ENCODE measurements at regions not wholly inside any gene's neighbourhood (a gene's known extent, or its start where the extent isn't known, plus 50 kb on each side); places are given as distances from the start of the nearest gene placed in this dataset.

DNA sequence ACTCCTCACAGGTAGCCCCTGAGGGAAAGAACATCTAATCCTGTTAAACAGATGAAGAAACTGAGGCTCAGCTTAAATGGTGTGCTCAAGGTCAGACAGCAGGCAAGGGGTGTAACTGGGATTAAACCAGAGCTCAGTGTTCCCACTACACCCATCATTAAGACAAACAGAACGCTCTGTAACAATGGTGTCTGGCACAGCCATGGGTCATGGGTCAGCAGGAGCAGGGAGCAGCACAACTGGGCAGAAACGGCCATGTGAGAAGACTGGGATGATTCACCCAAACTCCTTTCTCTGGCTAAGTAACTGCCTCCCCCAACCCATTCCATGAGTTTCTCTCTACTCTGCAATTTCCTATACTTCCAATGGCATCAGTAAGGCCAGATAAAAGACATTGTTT lies 85.5 kb upstream of the PDE1C start:
- no peaks in the 10 kb centered on the region for H3K27me3 ChIP-seq (ENCODE audit: control insufficient read depth in 2 of 2, insufficient read depth in 2 of 2, low read length in 2 of 2)
- H3K4me1 ChIP-seq (ENCODE audit: control insufficient read depth in 2 of 2, insufficient read depth in 2 of 2, low read length in 2 of 2): no peaks in the 10 kb centered on the region
- H3K9me3 ChIP-seq (ENCODE audit: control insufficient read depth in 2 of 2, low read length in 2 of 2): no peaks in the 10 kb centered on the region
- H3K4me3 ChIP-seq (ENCODE audit: low read length in 2 of 2): no peak overlapping the region
- no peak overlapping the region for H3K9ac ChIP-seq (ENCODE audit: low read depth in 1 of 2, low read length in 2 of 2)
- H3K27ac ChIP-seq (ENCODE audit: low read depth in 2 of 2, low read length in 2 of 2): no peak overlapping the region
- H3K36me3 ChIP-seq (ENCODE audit: control insufficient read depth in 2 of 2, insufficient read depth in 2 of 2, low read length in 2 of 2): no peaks in the 10 kb centered on the region

DNA sequence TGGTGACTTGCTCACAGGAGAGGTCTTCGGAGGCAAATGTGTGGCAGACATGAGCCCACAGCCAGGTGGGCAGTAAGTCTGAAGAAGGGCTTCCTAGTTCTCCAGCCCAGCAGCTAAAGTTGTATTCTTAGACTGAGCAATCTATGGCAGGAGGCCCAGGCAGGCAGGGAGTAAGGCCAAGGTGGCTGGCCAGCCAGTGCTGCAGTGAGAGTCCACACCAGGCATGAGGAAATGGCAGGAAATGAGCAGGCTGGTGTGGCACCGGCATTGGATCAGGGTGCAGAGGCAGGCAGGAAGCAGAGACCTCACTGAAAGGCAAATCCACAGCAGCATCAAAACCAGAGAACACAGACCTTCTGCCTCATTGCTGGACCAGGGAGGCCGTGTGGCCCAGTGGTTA lies 84.6 kb upstream of the PDE1C start:
- H3K27ac ChIP-seq (ENCODE audit: low read depth in 2 of 2, low read length in 2 of 2): no peak overlapping the region
- H3K27me3 ChIP-seq (ENCODE audit: control insufficient read depth in 2 of 2, insufficient read depth in 2 of 2, low read length in 2 of 2): no peaks in the 10 kb centered on the region
- H3K9me3 ChIP-seq (ENCODE audit: control insufficient read depth in 2 of 2, low read length in 2 of 2): no peaks in the 10 kb centered on the region
- no peaks in the 10 kb centered on the region for H3K36me3 ChIP-seq (ENCODE audit: control insufficient read depth in 2 of 2, insufficient read depth in 2 of 2, low read length in 2 of 2)
- H3K9ac ChIP-seq (ENCODE audit: low read depth in 1 of 2, low read length in 2 of 2): no peak overlapping the region
- H3K4me3 ChIP-seq (ENCODE audit: low read length in 2 of 2): no peak overlapping the region
- no peaks in the 10 kb centered on the region for H3K4me1 ChIP-seq (ENCODE audit: control insufficient read depth in 2 of 2, insufficient read depth in 2 of 2, low read length in 2 of 2)

DNA sequence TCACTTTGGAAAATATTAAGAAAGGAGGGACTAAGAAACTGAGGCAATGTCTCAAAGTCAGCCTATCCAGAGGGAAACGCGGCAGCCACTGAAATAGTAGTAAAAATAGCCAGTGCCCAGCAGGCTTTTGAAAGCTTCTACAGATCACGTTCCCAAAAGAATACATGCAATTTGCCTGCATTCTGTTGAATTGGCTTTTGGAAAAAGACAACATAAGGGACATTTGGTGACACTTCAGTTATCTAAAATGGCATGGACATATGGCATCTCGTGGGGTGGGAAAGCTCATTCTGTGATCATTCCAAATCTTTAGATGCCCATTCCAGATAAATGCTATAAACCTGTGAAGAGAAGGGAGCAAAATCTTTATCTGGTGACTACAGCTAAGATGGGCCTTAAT lies 82.8 kb upstream of the PDE1C start:
- Histone ChIP-seq H3K4me3 (ENCODE audit: low read length in 2 of 2) (no peak overlapping the region), H3K27me3 (ENCODE audit: control insufficient read depth in 2 of 2, insufficient read depth in 2 of 2, low read length in 2 of 2) (no peaks in the 10 kb centered on the region)

DNA sequence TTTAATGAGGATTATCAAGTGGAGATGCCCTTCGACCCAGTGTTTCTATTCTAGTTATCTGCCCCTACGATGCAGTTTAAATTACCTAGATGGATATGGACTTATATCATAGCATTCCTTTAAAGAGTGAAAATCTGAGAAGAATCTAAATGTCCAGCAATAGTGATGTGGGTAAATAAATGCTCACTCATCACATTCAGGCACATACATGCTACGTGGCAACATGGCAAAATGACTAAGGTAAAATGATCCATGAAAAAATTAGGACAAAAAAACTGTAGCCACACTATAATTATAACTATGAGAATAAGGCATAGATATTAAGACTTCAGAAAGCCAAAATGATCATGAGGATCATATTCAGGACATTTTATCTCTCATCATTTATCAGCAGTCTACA lies 82.4 kb upstream of the PDE1C start:
- Histone ChIP-seq H3K4me3 (ENCODE audit: low read length in 2 of 2) (no peak overlapping the region), H3K27ac (ENCODE audit: low read depth in 2 of 2, low read length in 2 of 2) (no peak overlapping the region), H3K27me3 (ENCODE audit: control insufficient read depth in 2 of 2, insufficient read depth in 2 of 2, low read length in 2 of 2) (no peaks in the 10 kb centered on the region), H3K4me1 (ENCODE audit: control insufficient read depth in 2 of 2, insufficient read depth in 2 of 2, low read length in 2 of 2) (no peaks in the 10 kb centered on the region), H3K36me3 (ENCODE audit: control insufficient read depth in 2 of 2, insufficient read depth in 2 of 2, low read length in 2 of 2) (no peaks in the 10 kb centered on the region), H3K9me3 (ENCODE audit: control insufficient read depth in 2 of 2, low read length in 2 of 2) (no peaks in the 10 kb centered on the region), H3K9ac (ENCODE audit: low read depth in 1 of 2, low read length in 2 of 2) (no peak overlapping the region)

More for the DNA sequence above, 82.8 kb upstream of the PDE1C start:
- Histone ChIP-seq H3K36me3 (ENCODE audit: control insufficient read depth in 2 of 2, insufficient read depth in 2 of 2, low read length in 2 of 2) (no peaks in the 10 kb centered on the region), H3K27ac (ENCODE audit: low read depth in 2 of 2, low read length in 2 of 2) (no peak overlapping the region), H3K9ac (ENCODE audit: low read depth in 1 of 2, low read length in 2 of 2) (no peak overlapping the region), H3K9me3 (ENCODE audit: control insufficient read depth in 2 of 2, low read length in 2 of 2) (no peaks in the 10 kb centered on the region), H3K4me1 (ENCODE audit: control insufficient read depth in 2 of 2, insufficient read depth in 2 of 2, low read length in 2 of 2) (no peaks in the 10 kb centered on the region)

DNA sequence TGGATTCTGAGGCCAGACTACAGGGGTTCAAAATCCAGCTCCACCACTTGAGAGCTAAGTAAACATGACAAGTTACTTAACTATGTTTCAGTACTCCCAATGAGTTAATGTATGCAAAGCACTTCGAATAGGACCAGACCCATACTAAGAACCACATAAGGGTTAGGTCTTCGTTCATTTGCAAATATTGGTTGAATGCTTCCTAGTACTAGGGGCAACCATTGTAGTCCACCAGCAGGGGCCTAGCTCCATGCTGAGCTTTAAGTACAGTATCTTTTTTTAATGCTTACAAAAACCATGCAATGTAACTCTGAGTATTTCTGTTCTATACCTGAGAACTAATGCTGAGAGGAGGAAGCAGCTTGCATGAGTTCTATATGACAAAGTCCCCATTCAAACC lies 80.4 kb upstream of the PDE1C start:
- no peaks in the 10 kb centered on the region for H3K27me3 ChIP-seq (ENCODE audit: control insufficient read depth in 2 of 2, insufficient read depth in 2 of 2, low read length in 2 of 2)
- no peaks in the 10 kb centered on the region for H3K9me3 ChIP-seq (ENCODE audit: control insufficient read depth in 2 of 2, low read length in 2 of 2)
- H3K9ac ChIP-seq (ENCODE audit: low read depth in 1 of 2, low read length in 2 of 2): no peak overlapping the region
- no peaks in the 10 kb centered on the region for H3K36me3 ChIP-seq (ENCODE audit: control insufficient read depth in 2 of 2, insufficient read depth in 2 of 2, low read length in 2 of 2)
- H3K27ac ChIP-seq (ENCODE audit: low read depth in 2 of 2, low read length in 2 of 2): no peak overlapping the region
- no peak overlapping the region for H3K4me3 ChIP-seq (ENCODE audit: low read length in 2 of 2)
- no peaks in the 10 kb centered on the region for H3K4me1 ChIP-seq (ENCODE audit: control insufficient read depth in 2 of 2, insufficient read depth in 2 of 2, low read length in 2 of 2)

DNA sequence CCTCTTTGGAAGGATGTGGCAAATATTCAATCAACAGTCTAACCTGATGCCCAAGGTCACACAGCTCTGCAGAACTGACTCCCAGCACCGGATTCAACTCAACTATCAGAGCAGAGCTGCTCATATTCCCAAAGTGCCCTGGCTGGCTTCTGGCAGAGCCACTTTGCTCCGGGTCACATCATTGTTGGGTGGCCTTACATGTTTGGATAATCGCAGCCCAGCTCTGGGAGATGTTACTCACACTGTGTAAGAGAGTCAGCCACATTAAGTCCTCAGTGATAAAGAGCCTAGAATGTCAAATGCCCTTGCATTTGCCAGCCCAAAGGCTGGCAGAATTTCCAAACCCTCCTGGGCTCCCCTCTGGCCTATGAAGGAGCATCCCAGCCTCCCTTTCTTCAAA lies 79.8 kb upstream of the PDE1C start:
- H3K36me3 ChIP-seq (ENCODE audit: control insufficient read depth in 2 of 2, insufficient read depth in 2 of 2, low read length in 2 of 2): no peaks in the 10 kb centered on the region
- H3K27ac ChIP-seq (ENCODE audit: low read depth in 2 of 2, low read length in 2 of 2): no peak overlapping the region
- no peaks in the 10 kb centered on the region for H3K27me3 ChIP-seq (ENCODE audit: control insufficient read depth in 2 of 2, insufficient read depth in 2 of 2, low read length in 2 of 2)
- H3K4me1 ChIP-seq (ENCODE audit: control insufficient read depth in 2 of 2, insufficient read depth in 2 of 2, low read length in 2 of 2): no peaks in the 10 kb centered on the region
- no peak overlapping the region for H3K9ac ChIP-seq (ENCODE audit: low read depth in 1 of 2, low read length in 2 of 2)
- no peaks in the 10 kb centered on the region for H3K9me3 ChIP-seq (ENCODE audit: control insufficient read depth in 2 of 2, low read length in 2 of 2)
- no peak overlapping the region for H3K4me3 ChIP-seq (ENCODE audit: low read length in 2 of 2)

DNA sequence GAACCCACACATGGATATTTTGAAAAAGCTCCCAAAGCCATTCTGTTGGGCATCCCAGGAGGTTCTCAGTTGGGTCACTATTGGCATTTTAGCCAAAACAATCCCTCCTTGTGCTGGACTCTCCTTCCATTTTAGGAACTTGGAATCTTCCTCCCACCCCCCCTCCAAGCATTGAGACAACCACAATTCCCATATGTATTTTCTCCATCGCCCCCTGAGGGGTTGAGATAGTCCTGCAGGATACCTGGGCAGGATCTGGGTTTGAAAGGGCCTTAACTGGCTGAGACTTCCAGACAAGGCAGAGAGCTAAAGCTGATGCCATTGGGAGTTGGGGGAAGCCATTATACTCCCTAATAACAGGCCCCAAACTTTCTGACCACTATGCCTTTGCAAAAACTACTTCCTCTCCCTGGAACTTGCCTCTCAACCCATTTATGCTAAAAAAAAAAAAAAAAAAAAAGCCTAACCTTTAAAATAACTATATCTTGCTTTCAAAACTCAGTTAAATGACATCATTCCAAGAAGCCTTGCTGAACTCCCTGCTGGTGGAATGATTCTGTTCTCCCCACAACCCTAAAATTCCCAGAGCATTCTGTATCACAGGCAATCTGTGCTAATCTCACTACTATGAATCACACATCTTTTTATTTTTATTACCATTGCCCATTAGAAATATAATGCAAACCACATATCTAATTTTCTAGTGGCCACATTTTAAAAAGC lies 77.5 kb upstream of the PDE1C start:
- H3K9ac ChIP-seq (ENCODE audit: low read depth in 1 of 2, low read length in 2 of 2): no peak overlapping the region
- H3K27me3 ChIP-seq (ENCODE audit: control insufficient read depth in 2 of 2, insufficient read depth in 2 of 2, low read length in 2 of 2): no peaks in the 10 kb centered on the region
- H3K4me3 ChIP-seq (ENCODE audit: low read length in 2 of 2): no peak overlapping the region
- no peak overlapping the region for H3K27ac ChIP-seq (ENCODE audit: low read depth in 2 of 2, low read length in 2 of 2)
- no peaks in the 10 kb centered on the region for H3K4me1 ChIP-seq (ENCODE audit: control insufficient read depth in 2 of 2, insufficient read depth in 2 of 2, low read length in 2 of 2)
- H3K36me3 ChIP-seq (ENCODE audit: control insufficient read depth in 2 of 2, insufficient read depth in 2 of 2, low read length in 2 of 2): no peaks in the 10 kb centered on the region
- H3K9me3 ChIP-seq (ENCODE audit: control insufficient read depth in 2 of 2, low read length in 2 of 2): no peaks in the 10 kb centered on the region

DNA sequence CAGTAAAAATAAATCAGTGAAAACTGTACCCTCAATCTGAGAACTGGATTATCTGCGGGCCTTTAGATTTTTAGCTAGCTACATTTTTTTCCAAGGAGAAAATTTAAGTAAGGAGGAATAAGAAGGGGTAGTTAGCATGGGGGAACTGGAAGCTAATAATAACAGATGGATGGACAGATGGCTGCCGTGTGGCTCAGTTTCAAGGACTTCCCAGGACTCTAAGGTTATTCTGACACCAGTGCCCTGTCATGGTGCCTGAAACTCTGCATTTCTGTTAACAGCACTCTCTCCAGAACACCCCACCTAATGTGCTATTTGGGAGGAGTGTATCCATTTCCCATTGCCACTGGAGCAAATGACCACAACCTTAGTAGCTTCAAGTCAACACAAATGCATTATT lies 75.7 kb upstream of the PDE1C start:
- Histone ChIP-seq H3K27me3 (ENCODE audit: control insufficient read depth in 2 of 2, insufficient read depth in 2 of 2, low read length in 2 of 2) (no peaks in the 10 kb centered on the region), H3K36me3 (ENCODE audit: control insufficient read depth in 2 of 2, insufficient read depth in 2 of 2, low read length in 2 of 2) (no peaks in the 10 kb centered on the region), H3K27ac (ENCODE audit: low read depth in 2 of 2, low read length in 2 of 2) (no peak overlapping the region), H3K9me3 (ENCODE audit: control insufficient read depth in 2 of 2, low read length in 2 of 2) (no peaks in the 10 kb centered on the region), H3K4me1 (ENCODE audit: control insufficient read depth in 2 of 2, insufficient read depth in 2 of 2, low read length in 2 of 2) (no peaks in the 10 kb centered on the region), H3K4me3 (ENCODE audit: low read length in 2 of 2) (no peak overlapping the region), H3K9ac (ENCODE audit: low read depth in 1 of 2, low read length in 2 of 2) (no peak overlapping the region)

DNA sequence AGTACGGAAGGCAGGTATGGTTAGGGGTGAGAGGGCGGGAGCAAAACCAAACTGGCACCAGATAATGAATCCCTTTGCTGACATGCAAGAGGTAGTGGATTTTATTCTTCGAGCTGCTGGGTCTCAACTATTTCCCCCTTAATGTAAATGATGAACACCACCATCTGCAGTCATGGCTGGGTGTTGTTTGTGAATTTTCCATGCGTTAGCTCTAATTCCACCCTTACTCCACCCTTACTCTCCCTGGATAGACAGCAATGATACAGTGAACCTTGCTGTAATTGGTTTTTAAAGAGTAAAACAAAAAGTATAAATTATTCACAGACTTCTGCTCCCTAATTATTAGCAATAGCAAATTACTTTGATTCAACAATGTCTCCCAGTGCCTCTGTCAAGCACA lies 74.5 kb upstream of the PDE1C start:
- no peak overlapping the region for H3K9ac ChIP-seq (ENCODE audit: low read depth in 1 of 2, low read length in 2 of 2)

DNA sequence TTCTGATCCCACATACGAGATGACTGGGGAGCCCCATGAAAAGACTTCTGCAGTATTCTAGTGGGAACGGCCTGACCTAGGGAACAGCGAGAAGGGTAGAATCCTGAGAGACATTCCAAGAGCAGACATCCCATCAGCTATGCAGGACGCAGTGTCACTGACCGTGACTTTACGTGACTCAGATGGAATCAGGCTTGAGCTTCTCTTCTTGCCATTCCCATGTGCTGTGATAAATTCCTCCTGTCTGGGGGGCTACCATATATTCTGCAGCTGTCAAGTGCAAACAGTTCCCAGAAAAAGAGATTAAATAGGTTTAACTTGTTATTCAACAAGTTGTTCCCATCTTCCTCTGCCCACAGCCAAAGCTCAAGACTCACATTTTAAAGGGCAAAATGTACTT lies 73.1 kb upstream of the PDE1C start:
- Histone ChIP-seq H3K4me1 (ENCODE audit: control insufficient read depth in 2 of 2, insufficient read depth in 2 of 2, low read length in 2 of 2) (no peaks in the 10 kb centered on the region), H3K4me3 (ENCODE audit: low read length in 2 of 2) (no peak overlapping the region), H3K27ac (ENCODE audit: low read depth in 2 of 2, low read length in 2 of 2) (no peak overlapping the region), H3K36me3 (ENCODE audit: control insufficient read depth in 2 of 2, insufficient read depth in 2 of 2, low read length in 2 of 2) (no peaks in the 10 kb centered on the region), H3K9ac (ENCODE audit: low read depth in 1 of 2, low read length in 2 of 2) (no peak overlapping the region), H3K27me3 (ENCODE audit: control insufficient read depth in 2 of 2, insufficient read depth in 2 of 2, low read length in 2 of 2) (no peaks in the 10 kb centered on the region), H3K9me3 (ENCODE audit: control insufficient read depth in 2 of 2, low read length in 2 of 2) (no peaks in the 10 kb centered on the region)

More for the DNA sequence above, 74.5 kb upstream of the PDE1C start:
- H3K27me3 ChIP-seq (ENCODE audit: control insufficient read depth in 2 of 2, insufficient read depth in 2 of 2, low read length in 2 of 2): no peaks in the 10 kb centered on the region
- H3K9me3 ChIP-seq (ENCODE audit: control insufficient read depth in 2 of 2, low read length in 2 of 2): no peaks in the 10 kb centered on the region
- H3K36me3 ChIP-seq (ENCODE audit: control insufficient read depth in 2 of 2, insufficient read depth in 2 of 2, low read length in 2 of 2): no peaks in the 10 kb centered on the region
- H3K4me1 ChIP-seq (ENCODE audit: control insufficient read depth in 2 of 2, insufficient read depth in 2 of 2, low read length in 2 of 2): no peaks in the 10 kb centered on the region
- H3K4me3 ChIP-seq (ENCODE audit: low read length in 2 of 2): no peak overlapping the region
- no peak overlapping the region for H3K27ac ChIP-seq (ENCODE audit: low read depth in 2 of 2, low read length in 2 of 2)

DNA sequence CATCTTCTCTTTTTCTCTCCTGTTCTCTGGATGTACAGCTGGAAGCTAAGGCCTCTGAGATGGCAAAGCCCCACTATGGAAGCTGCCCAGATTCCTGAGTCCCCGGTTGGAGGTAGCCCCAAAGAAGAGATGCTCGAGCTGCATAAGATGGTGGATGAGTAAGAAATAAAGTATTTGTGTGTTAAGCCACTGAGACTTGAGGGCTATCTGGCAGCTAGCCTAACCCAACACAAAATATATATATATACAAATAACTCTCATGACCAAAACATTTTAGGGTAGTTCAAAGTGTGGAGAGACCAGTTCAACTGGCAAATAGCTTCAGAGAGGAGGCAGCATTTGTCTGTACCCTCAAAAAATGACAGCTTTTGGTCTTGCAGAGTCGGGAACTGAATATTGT lies 72.4 kb upstream of the PDE1C start:
- no peak overlapping the region for H3K4me3 ChIP-seq (ENCODE audit: low read length in 2 of 2)
- H3K36me3 ChIP-seq (ENCODE audit: control insufficient read depth in 2 of 2, insufficient read depth in 2 of 2, low read length in 2 of 2): no peaks in the 10 kb centered on the region
- no peaks in the 10 kb centered on the region for H3K27me3 ChIP-seq (ENCODE audit: control insufficient read depth in 2 of 2, insufficient read depth in 2 of 2, low read length in 2 of 2)
- no peak overlapping the region for H3K9ac ChIP-seq (ENCODE audit: low read depth in 1 of 2, low read length in 2 of 2)
- H3K9me3 ChIP-seq (ENCODE audit: control insufficient read depth in 2 of 2, low read length in 2 of 2): no peaks in the 10 kb centered on the region
- no peaks in the 10 kb centered on the region for H3K4me1 ChIP-seq (ENCODE audit: control insufficient read depth in 2 of 2, insufficient read depth in 2 of 2, low read length in 2 of 2)
- H3K27ac ChIP-seq (ENCODE audit: low read depth in 2 of 2, low read length in 2 of 2): no peak overlapping the region
